Stimulated activated naive B cell treated with anti-CD40 and anti-IgM and Interleukin-4, amounts not matched to agents 10 μg/mL and 1 μg/mL and 100 μg/mL, for 72 hours (primary cell): ENCODE measurements at regions not wholly inside any gene's neighbourhood (a gene's known extent, or its start where the extent isn't known, plus 50 kb on each side); places are given as distances from the start of the nearest gene placed in this dataset.

Experiments
- ATAC-seq, 2 donors: fragments of 150-1000 bp; cut with Tn5 transposase; replicated peaks; 2 replicates each; pipeline ENCODE4 v1.10.0; 2021; ENCODE audit warnings: moderate library complexity in 1 of 2
- DNase-seq: peaks from one replicate; pipeline ENCODE4 v3.0.0; 2021
- H3K27ac Mint-ChIP-seq: one replicate; pipeline ENCODE4 v1.8.0; 2022; ENCODE audit warnings: mild to moderate bottlenecking, mixed read lengths
- H3K27me3 Mint-ChIP-seq, 2 donors: one replicate each; pipeline ENCODE4 v1.8.0; 2022; ENCODE audit warnings: mixed read lengths in 2 of 2
- H3K36me3 Mint-ChIP-seq, 2 donors: one replicate each; pipeline ENCODE4 v1.8.0; 2022; ENCODE audit warnings: mixed read lengths in 2 of 2, mild to moderate bottlenecking in 1 of 2
- H3K4me1 Mint-ChIP-seq, 2 donors: one replicate each; pipeline ENCODE4 v1.8.0; 2022; ENCODE audit warnings: mixed read lengths in 2 of 2, mild to moderate bottlenecking in 1 of 2
- H3K4me3 Mint-ChIP-seq, 2 donors: one replicate each; pipeline ENCODE4 v1.8.0; 2022; ENCODE audit warnings: mild to moderate bottlenecking in 2 of 2, mixed read lengths in 2 of 2, moderate library complexity in 1 of 2
- H3K9me3 Mint-ChIP-seq, 2 donors: one replicate each; pipeline ENCODE4 v1.8.0; 2022; ENCODE audit warnings: mixed read lengths in 2 of 2, mild to moderate bottlenecking in 1 of 2

DNA sequence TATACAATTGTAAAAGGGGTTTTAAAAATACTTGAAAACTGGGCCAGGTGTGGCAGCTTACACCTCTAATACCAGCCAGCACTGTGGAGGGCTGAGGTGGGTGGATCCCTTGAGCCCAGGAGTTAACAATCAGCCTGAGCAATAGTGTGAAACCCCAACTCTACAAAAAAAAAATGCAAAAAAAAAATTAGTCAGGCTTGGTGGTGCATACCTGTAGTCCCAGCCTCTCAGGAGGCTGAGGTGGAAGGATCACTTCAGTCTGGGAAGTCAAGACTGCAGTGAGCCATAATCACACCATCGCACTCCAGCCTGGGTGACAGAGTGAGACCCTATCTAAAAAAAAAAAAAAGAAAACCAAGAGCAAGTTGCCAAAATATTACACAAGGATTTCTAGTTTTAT, 182.7 kb downstream of the UBE2E3 start:
- peaks cover 10 to 14% of the 10 kb centered on the region in 2 donors for H3K9me3 Mint-ChIP-seq
- H3K27ac Mint-ChIP-seq = no peak overlapping the region
- H3K27me3 Mint-ChIP-seq = no peaks in the 10 kb centered on the region
- ATAC-seq (peak in 1 of 2 donors; percentile 26), DNase-seq (no peak)
- no peak overlapping the region for H3K4me3 Mint-ChIP-seq
- H3K36me3 Mint-ChIP-seq = peaks cover 8 to 11% of the 10 kb centered on the region in 2 donors
- peaks cover 20 to 36% of the 10 kb centered on the region in 2 donors for H3K4me1 Mint-ChIP-seq

DNA sequence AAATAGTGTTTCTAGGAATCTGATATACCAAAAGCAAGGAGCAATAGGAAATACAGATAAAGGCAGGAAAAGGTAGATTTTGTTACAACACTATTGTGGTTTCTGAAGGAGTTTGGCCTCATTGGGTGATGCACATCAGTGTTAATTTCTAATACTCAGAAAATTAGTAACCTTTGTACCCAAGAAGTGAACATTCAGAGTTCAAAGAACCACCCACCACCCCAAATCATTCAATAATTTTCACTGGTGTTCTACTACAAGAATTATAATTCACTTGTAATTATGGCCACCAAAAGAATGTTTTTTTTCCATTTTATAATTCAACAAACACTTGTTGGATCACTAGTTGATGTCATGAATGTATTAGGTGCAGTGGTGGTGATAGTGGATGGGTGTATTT, 183.3 kb downstream of the UBE2E3 start:
- Mint-ChIP-seq H3K4me1 (peaks cover 20 to 36% of the 10 kb centered on the region in 2 donors), H3K36me3 (peaks cover 8 to 11% of the 10 kb centered on the region in 2 donors), H3K9me3 (peaks cover 10 to 14% of the 10 kb centered on the region in 2 donors), H3K27me3 (no peaks in the 10 kb centered on the region), H3K27ac (no peak overlapping the region), H3K4me3 (no peak overlapping the region)
- no peak for ATAC-seq
- DNase-seq = no peak

DNA sequence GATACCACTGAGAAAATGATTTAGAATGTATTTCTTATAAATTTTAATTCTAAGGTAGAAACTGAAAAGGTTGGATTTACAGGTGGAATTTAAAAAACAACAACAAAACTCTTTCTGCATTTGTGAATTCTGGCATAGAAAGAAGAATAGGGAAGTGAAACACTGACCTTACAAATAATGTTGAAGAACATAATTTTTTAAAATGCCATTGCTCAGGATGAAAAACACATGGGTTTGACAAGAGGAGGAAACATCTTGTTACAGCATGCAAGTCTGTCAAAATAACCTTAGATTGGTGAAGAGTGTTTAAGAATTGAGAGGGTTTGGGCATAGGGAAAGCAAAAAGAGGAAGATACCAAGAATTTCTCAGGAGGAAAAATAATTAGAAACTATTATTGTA, 184.3 kb downstream of the UBE2E3 start:
- peaks cover 8 to 11% of the 10 kb centered on the region in 2 donors for H3K36me3 Mint-ChIP-seq
- H3K9me3 Mint-ChIP-seq = peaks cover 10 to 14% of the 10 kb centered on the region in 2 donors
- peaks cover 20 to 36% of the 10 kb centered on the region in 2 donors for H3K4me1 Mint-ChIP-seq
- no peaks in the 10 kb centered on the region for H3K27me3 Mint-ChIP-seq
- peak overlapping the region; percentile 3 to 71 for H3K4me3 Mint-ChIP-seq
- ATAC-seq = peak; percentile 83 to 87
- no peak for DNase-seq
- H3K27ac Mint-ChIP-seq = peak overlapping the region; percentile 20

DNA sequence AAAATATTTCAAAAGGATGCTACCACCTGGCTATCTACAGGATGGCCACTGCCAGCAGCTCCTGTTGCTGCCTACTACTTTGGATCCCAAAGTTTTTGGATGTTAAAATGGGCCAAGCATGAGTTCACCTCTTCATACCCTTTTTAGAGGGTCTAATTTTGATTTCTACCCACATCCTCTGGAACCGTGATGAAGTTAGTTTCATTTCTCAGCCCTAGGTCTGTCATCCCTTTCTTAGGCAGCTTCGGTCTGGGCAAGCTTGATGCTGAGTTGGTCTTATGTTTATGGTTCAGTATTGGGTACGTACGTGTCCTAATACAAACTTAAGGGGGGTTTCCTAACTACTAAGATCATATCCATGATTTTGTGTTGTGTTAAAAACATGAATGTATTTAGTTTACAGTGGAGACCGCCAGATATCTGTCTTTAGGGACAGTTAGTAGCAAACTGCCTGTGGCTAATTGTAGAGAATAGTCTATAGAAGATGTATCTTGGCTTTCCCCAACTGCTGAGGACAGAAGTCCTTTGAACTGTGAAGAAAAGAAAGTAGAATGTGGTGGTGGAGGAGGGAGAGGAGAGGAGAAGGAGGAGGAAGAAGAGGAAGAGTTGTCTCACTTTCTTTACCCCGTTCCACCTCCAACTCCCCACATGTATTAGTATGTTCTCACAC, 184.9 kb downstream of the UBE2E3 start:
- Mint-ChIP-seq H3K27ac (peak overlapping the region; percentile 82), H3K36me3 (peaks cover 8 to 11% of the 10 kb centered on the region in 2 donors), H3K4me3 (peak overlapping the region; percentile 41 to 63), H3K9me3 (peaks cover 10 to 14% of the 10 kb centered on the region in 2 donors), H3K27me3 (no peaks in the 10 kb centered on the region), H3K4me1 (peaks cover 20 to 36% of the 10 kb centered on the region in 2 donors)
- peak; percentile 84 for ATAC-seq
- DNase-seq = no peak

DNA sequence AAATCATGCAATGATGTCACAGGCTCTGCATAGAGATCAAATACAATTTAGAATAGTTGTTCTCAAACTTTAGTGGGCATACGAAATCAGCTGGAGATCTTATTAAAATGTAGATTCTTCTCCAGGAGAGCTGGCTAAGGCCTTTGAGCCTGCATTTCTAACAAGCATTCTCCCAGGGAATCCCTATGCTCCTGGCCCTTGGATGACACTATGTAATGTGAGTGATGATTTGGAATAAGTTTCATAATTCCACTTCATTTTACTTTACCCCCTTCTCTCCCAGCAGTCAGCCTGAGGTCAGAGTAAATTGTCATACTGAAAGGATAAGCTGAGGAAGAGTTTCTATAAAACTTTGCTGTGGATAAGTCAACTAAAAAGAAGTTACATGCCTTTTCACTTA, 189.1 kb downstream of the UBE2E3 start:
- Mint-ChIP-seq H3K27ac (no peak overlapping the region), H3K4me1 (peaks cover 15 to 19% of the 10 kb centered on the region in 2 donors), H3K36me3 (peaks cover 8 to 11% of the 10 kb centered on the region in 2 donors), H3K9me3 (peaks cover 10 to 14% of the 10 kb centered on the region in 2 donors), H3K27me3 (no peaks in the 10 kb centered on the region), H3K4me3 (no peak overlapping the region)
- DNase-seq (no peak), ATAC-seq (no peak)

DNA sequence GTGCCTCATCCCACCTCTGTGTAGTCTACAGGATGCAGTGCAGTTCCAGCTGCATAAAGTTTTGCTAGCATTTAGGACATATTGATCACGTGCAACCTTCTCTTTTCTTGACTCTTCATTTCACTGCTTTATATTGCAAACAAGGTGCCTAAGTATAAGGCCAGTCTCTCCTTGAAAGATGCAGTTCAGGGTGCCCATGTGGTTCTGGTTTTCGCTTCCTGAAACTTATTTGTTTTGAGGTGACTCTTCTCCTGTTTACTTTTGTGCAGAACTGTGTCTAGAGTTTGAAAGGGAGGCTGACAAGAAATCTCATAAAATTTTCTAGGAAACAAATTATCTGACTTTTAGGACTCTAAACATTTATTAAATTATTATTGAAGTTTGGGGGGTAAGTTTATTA, 189.9 kb downstream of the UBE2E3 start:
- Mint-ChIP-seq H3K9me3 (peaks cover 7 to 14% of the 10 kb centered on the region in 2 donors), H3K36me3 (peaks cover 6 to 11% of the 10 kb centered on the region in 2 donors), H3K27ac (no peak overlapping the region), H3K4me3 (no peak overlapping the region), H3K4me1 (peaks cover 14 to 15% of the 10 kb centered on the region in 2 donors), H3K27me3 (no peaks in the 10 kb centered on the region)
- DNase-seq (no peak), ATAC-seq (no peak)

DNA sequence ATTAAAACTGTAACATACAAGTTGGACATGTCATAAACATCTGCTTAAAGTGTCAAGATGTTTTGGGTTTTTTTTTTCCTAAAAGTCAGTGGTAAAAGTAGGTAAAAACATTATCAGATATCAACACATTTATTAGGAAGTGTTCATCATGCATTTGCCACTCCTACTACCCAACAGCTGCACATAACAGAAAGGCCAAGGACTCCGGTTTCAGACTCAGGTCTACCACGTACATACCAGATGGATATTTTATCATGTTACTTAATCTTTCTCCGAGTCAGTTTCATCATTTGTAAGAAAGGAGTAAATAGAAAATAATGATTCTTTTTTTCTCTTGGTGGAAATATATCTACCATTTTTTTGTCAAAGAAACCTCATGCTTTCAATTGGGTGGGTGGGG, 192.3 kb downstream of the UBE2E3 start:
- Mint-ChIP-seq H3K9me3 (peaks cover 2% of the 10 kb centered on the region in 2 donors), H3K27ac (no peak overlapping the region), H3K27me3 (no peaks in the 10 kb centered on the region), H3K36me3 (peaks cover 2% of the 10 kb centered on the region in 2 donors), H3K4me1 (peaks cover 2 to 5% of the 10 kb centered on the region in 2 donors), H3K4me3 (no peak overlapping the region)
- no peak for ATAC-seq
- no peak for DNase-seq

DNA sequence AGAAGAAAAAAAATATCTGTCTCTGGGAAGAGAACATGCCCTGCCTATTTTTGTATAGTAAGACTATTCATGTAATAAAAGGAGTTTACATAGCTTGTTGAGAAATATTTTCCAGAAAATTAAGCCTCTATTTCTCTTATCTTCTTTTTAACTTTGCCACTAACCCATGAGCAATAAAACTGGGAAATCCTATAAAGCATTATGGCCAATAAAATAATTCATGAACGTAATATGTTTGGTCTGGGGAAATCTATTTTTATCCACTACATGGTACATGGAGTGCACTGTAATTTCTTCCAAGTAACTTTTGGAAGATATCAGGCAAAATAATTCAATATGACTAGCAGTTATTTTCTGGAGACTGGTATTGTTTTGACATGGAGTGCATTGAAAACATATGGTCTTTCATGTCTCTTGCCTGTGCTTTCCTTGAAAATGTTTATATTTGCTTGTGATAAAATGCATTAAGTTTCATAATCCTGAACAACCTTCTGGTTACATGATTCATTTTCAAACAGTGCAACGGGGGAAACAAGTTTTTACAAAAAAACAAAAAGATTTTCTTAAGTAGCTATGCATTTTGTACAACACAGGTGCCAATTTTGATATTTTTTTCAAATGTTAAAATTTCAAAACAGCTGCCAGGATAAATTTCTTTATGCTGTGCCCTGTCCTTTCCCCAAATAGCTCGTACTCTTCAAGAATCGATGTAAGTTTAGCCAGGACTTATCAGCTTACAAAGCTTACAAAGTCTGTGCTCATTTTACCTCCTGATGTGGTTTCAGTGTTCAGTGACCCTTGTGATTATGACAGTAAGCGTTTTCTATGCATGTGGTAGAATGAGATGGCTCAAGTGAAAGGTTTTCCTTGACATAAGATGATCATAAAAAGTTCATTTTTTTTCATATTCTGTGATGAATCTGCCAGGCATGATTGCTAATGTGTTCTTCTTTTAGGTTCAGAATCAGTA, 194.5 kb downstream of the UBE2E3 start:
- Mint-ChIP-seq H3K9me3 (peaks cover 2 to 4% of the 10 kb centered on the region in 2 donors), H3K27ac (no peak overlapping the region), H3K36me3 (peaks cover 0 to 1% of the 10 kb centered on the region in 2 donors), H3K4me3 (no peak overlapping the region), H3K27me3 (no peaks in the 10 kb centered on the region), H3K4me1 (peaks cover 6 to 15% of the 10 kb centered on the region in 2 donors)
- ATAC-seq = peak; percentile 62 to 77
- DNase-seq = no peak

DNA sequence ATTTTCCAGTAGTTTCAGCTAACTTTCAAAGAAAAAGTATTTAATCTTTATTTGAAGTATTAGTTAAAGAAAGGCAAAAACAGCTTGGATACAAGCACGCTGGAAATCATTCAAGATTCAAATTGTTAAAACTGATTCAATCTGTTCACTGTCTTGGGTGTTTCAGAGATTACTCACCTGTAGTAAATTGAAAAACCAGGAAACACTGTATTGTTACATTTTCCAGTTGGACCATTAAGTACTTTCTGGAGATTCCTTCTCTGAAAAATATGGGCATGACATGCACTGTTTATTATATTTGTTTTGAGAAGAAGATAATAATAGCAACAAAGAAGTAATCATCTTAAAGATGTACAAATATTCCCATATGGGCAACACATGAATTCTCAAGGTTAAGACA, 196.1 kb downstream of the UBE2E3 start:
- H3K27ac Mint-ChIP-seq = no peak overlapping the region
- peaks cover 6 to 16% of the 10 kb centered on the region in 2 donors for H3K4me1 Mint-ChIP-seq
- H3K4me3 Mint-ChIP-seq = no peak overlapping the region

DNA sequence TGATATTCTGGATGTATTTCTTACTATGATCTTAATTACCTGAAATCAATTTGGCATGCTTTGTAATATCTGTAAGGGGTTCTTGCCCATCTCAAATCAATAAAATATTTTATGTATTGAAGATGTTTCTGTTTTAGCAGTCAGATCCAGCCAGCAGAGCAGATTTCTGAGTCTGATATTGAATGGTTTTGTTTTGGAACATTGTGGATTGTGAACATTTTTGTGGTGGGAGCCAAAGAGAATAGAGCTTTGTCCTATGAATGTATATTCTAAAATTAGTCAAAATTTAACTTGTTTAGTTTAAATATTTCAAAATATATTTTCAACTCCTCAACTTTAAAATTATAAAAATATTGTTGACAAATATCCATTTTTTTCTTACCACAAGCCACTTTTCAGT, 197.0 kb downstream of the UBE2E3 start:
- Mint-ChIP-seq H3K9me3 (peaks cover 2 to 4% of the 10 kb centered on the region in 2 donors), H3K36me3 (peaks cover 0 to 1% of the 10 kb centered on the region in 2 donors), H3K27me3 (no peaks in the 10 kb centered on the region), H3K4me1 (peaks cover 6 to 16% of the 10 kb centered on the region in 2 donors), H3K4me3 (no peak overlapping the region), H3K27ac (no peak overlapping the region)
- DNase-seq = no peak
- no peak for ATAC-seq

More for the DNA sequence above, 196.1 kb downstream of the UBE2E3 start:
- Mint-ChIP-seq H3K36me3 (peaks cover 0 to 1% of the 10 kb centered on the region in 2 donors), H3K9me3 (peaks cover 2 to 4% of the 10 kb centered on the region in 2 donors), H3K27me3 (no peaks in the 10 kb centered on the region)
- ATAC-seq = no peak
- no peak for DNase-seq

DNA sequence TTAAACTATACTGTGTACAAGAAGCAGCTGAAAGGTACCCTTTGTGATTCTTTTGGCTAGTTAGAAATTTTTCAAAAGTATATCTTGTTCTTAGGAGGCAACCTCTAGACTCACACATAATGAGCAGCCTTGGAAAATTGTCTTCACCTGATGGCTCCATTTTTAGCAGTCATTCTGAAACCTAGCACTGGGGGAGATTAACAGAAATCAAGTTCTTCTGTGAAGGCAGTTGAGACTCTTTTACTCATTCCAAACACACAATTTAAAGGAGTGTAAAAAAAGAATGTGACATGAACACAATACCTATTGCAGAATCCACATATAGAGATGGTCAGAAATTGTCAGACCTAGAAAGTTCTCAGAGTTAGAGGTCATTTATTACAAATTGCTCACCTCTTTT, 197.7 kb downstream of the UBE2E3 start:
- Mint-ChIP-seq H3K4me1 (peaks cover 6 to 16% of the 10 kb centered on the region in 2 donors), H3K36me3 (peaks cover 0 to 1% of the 10 kb centered on the region in 2 donors), H3K9me3 (peaks cover 2 to 4% of the 10 kb centered on the region in 2 donors), H3K4me3 (no peak overlapping the region), H3K27me3 (no peaks in the 10 kb centered on the region), H3K27ac (no peak overlapping the region)
- no peak for ATAC-seq
- DNase-seq = no peak

DNA sequence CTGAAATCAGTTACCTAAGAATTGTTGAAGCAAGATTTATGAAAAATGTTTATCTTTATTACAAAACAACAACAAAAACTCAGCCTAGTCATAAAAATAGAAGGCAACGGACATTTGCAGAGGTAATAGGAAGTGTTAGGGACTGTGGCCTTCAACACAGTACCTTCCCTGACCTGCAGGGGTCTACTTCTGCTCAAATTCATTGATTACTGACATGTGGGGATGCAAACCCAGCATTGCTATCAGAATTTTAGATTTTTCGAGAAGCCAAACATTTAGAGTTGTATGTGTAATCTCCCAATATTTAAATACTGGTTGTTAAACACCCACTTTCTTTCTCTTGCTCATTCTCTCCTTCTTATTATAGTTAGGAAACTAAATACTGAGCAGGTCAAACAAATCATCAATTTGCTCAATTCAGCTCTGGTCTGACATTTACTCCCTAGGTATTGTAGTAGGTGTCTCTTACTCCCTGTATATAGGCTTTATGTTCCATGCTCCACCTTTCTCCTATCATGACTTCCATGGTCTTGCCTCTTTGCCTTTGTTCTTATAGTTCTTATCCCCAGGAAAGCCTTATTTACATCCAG, 198.5 kb downstream of the UBE2E3 start:
- ATAC-seq (peak; percentile 71 to 73), DNase-seq (no peak)
- no peak overlapping the region for H3K27ac Mint-ChIP-seq
- H3K27me3 Mint-ChIP-seq = no peaks in the 10 kb centered on the region
- H3K9me3 Mint-ChIP-seq = peaks cover 2 to 4% of the 10 kb centered on the region in 2 donors
- peaks cover 10 to 20% of the 10 kb centered on the region in 2 donors for H3K4me1 Mint-ChIP-seq
- no peak overlapping the region for H3K4me3 Mint-ChIP-seq
- H3K36me3 Mint-ChIP-seq = peaks cover 0 to 1% of the 10 kb centered on the region in 2 donors

DNA sequence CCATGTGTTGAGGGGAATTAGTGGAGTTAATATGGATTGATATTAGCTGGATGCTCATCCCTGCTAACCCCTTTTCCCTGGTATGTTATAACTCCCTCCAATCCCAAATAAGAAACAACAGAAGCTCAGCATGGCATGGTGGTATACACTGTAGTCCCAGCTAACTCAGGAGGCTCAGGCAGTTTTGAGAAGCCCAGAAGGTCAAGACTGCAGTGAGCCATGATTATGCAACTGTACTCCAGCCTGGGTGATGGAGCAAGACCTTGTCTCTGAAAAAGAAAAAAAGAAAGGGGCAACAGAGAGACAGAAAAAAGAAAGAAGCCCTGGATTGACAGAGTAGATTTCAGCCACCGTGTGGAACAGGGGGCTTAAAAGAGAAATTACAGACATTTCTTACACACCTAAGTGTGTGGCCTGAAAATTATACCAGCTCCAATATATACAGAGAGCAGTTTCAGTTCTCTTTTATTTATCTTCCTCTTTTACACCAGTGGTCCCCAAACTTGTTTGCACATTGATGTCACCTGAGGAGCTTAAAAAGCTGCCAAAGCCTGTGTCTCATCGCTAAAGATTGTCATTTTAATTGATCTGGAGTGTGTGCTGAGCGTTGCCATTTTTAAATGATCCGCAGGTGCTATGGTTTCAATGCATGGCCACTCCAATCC, 203.6 kb downstream of the UBE2E3 start:
- DNase-seq (no peak), ATAC-seq (peak; percentile 99)
- no peak overlapping the region for H3K27ac Mint-ChIP-seq
- peaks cover 2 to 4% of the 10 kb centered on the region in 2 donors for H3K9me3 Mint-ChIP-seq
- peak overlapping the region in 1 of 2 donors; percentile 2 for H3K4me3 Mint-ChIP-seq
- peaks cover 17 to 32% of the 10 kb centered on the region in 2 donors for H3K4me1 Mint-ChIP-seq
- H3K27me3 Mint-ChIP-seq = no peaks in the 10 kb centered on the region
- H3K36me3 Mint-ChIP-seq = peaks cover 0 to 1% of the 10 kb centered on the region in 2 donors

DNA sequence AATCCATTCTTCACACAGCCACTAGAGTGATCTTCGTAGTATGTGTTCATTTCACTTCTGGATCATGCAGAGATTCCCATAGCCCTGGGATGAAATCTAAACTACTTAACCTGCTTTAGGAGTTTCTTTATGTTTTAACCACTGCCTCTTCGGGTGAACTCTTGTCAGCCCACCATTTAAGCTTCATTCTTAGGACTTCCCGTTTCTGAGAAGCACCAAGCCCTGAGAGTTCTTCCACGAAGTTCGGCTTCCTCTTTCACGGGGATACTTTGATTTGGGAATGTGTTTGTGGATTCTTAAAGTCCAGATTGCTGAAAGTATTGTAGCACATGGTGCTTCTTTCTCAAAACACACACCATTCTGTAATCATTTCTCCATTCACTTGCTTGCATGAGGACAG, 205.0 kb downstream of the UBE2E3 start:
- H3K27ac Mint-ChIP-seq = no peak overlapping the region
- H3K9me3 Mint-ChIP-seq = no peaks in the 10 kb centered on the region
- DNase-seq (no peak), ATAC-seq (no peak)
- no peaks in the 10 kb centered on the region for H3K27me3 Mint-ChIP-seq
- H3K4me3 Mint-ChIP-seq = no peak overlapping the region
- peaks cover 13 to 23% of the 10 kb centered on the region in 2 donors for H3K4me1 Mint-ChIP-seq
- H3K36me3 Mint-ChIP-seq = no peaks in the 10 kb centered on the region
